DND-41 (cell line): ENCODE measurements at regions not wholly inside any gene's neighbourhood (a gene's known extent, or its start where the extent isn't known, plus 50 kb on each side); places are given as distances from the start of the nearest gene placed in this dataset.

ENCODE experiments used
- ATAC-seq: fragments of 200-7000 bp; cut with Tn5 transposase; 3 replicates; pipeline ENCODE4 v1.9.1; 2021; ENCODE audit warnings: low read depth; ENCODE audit not compliant: insufficient read depth
- DNase-seq: peaks from one replicate; pipeline ENCODE4 v3.0.0-alpha.2; 2020
- H2AFZ ChIP-seq: 2 replicates; pipeline ENCODE4 v1.6.0; 2012; ENCODE audit warnings: low read depth, low read length
- H3K27ac ChIP-seq: 2 replicates; pipeline ENCODE4 v1.5.1; 2012; ENCODE audit warnings: low read length, inconsistent platforms
- H3K27me3 ChIP-seq: fragments of 200-600 bp; sonication (generic); 2 replicates; pipeline ENCODE4 v1.6.0; 2012; ENCODE audit warnings: low read length, mild to moderate bottlenecking, inconsistent platforms; ENCODE audit not compliant: insufficient read depth, poor library complexity
- H3K36me3 ChIP-seq: 2 replicates; pipeline ENCODE4 v1.5.1; 2012; ENCODE audit warnings: low read length, inconsistent platforms; ENCODE audit not compliant: insufficient read depth
- H3K4me1 ChIP-seq: 2 replicates; pipeline ENCODE4 v1.5.1; 2012; ENCODE audit warnings: mild to moderate bottlenecking, low read length; ENCODE audit not compliant: insufficient read depth
- H3K4me2 ChIP-seq: 2 replicates; pipeline ENCODE4 v1.6.0; 2012; ENCODE audit warnings: mild to moderate bottlenecking, moderate library complexity, low read length, inconsistent platforms; ENCODE audit not compliant: insufficient read depth
- H3K4me3 ChIP-seq, 2 experiments: fragments of 200-600 bp in 1 of 2; shearing (Covaris generic) in 1 of 2; 2 replicates each; pipeline ENCODE4 v1.5.1; 2012 to 2016; ENCODE audit warnings: inconsistent platforms in 2 of 2, low read length in 2 of 2, mild to moderate bottlenecking in 2 of 2, low read depth in 1 of 2, moderate library complexity in 1 of 2
- H3K79me2 ChIP-seq: 2 replicates; pipeline ENCODE4 v1.6.0; 2012; ENCODE audit warnings: low read length, inconsistent platforms; ENCODE audit not compliant: insufficient read depth
- H3K9ac ChIP-seq: 2 replicates; pipeline ENCODE4 v1.6.0; 2012; ENCODE audit warnings: low read depth, mild to moderate bottlenecking, inconsistent platforms, low read length, moderate library complexity
- H3K9me3 ChIP-seq: 2 replicates; pipeline ENCODE4 v1.5.1; 2012; ENCODE audit warnings: low read length, moderate library complexity, mild to moderate bottlenecking, inconsistent platforms; ENCODE audit not compliant: insufficient read depth, severe bottlenecking
- H4K20me1 ChIP-seq: 2 replicates; pipeline ENCODE4 v1.6.0; 2012; ENCODE audit warnings: low read length; ENCODE audit not compliant: insufficient read depth
- EZH2 ChIP-seq: IDR thresholded peaks from 3 replicates; pipeline ENCODE4 v1.6.1; 2012; ENCODE audit warnings: borderline replicate concordance, low read depth, mild to moderate bottlenecking, moderate library complexity, low read length, inconsistent platforms; ENCODE audit not compliant: severe bottlenecking
- TF ChIP-seq, protein P1 (sequence below): IDR thresholded peaks from 2 replicates; pipeline ENCODE4 v1.5.1; 2012; ENCODE audit warnings: borderline replicate concordance, low read length, moderate library complexity, mild to moderate bottlenecking; ENCODE audit not compliant: poor library complexity, severe bottlenecking; ENCODE audit errors: extremely low read depth

DNA sequence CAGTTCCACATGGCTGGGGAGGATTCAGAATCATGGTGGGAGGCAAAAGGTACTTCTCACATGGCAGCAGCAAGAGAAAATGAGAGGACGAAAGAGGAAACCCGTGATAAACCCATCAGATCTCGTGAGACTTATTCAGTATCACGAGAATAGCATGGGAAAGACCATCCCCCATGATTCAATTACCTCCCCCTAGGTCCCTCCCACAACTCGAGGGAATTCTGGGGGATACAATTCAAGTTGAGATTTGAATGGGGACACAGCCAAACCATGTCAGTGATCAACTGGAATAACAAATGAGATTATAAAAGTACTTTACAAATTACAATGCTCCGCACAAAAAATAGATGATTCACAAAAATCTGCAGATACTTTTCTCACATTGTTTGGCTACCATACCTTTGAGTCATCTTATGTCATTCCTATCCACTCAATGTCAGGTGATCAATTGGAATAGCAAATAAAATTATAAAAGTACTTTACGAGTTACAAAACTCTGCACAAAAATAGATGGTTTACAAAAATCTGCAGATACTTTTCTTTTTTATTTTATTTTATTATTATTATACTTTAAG lies 338.9 kb downstream of the C12orf50 start:
- Histone ChIP-seq H3K9ac (no peak overlapping the region), H2AFZ (no peak overlapping the region), H4K20me1 (no peaks in the 10 kb centered on the region), H3K27ac (no peak overlapping the region), H3K4me3 (no peak overlapping the region), H3K79me2 (no peaks in the 10 kb centered on the region), H3K36me3 (no peaks in the 10 kb centered on the region), H3K4me2 (no peak overlapping the region), H3K4me1 (no peaks in the 10 kb centered on the region), H3K9me3 (no peaks in the 10 kb centered on the region), H3K27me3 (no peaks in the 10 kb centered on the region)
- no peak for DNase-seq
- TF ChIP-seq, protein P1, sequence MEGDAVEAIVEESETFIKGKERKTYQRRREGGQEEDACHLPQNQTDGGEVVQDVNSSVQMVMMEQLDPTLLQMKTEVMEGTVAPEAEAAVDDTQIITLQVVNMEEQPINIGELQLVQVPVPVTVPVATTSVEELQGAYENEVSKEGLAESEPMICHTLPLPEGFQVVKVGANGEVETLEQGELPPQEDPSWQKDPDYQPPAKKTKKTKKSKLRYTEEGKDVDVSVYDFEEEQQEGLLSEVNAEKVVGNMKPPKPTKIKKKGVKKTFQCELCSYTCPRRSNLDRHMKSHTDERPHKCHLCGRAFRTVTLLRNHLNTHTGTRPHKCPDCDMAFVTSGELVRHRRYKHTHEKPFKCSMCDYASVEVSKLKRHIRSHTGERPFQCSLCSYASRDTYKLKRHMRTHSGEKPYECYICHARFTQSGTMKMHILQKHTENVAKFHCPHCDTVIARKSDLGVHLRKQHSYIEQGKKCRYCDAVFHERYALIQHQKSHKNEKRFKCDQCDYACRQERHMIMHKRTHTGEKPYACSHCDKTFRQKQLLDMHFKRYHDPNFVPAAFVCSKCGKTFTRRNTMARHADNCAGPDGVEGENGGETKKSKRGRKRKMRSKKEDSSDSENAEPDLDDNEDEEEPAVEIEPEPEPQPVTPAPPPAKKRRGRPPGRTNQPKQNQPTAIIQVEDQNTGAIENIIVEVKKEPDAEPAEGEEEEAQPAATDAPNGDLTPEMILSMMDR = no peak
- no peak for TF ChIP-seq EZH2
- no peak for ATAC-seq

DNA sequence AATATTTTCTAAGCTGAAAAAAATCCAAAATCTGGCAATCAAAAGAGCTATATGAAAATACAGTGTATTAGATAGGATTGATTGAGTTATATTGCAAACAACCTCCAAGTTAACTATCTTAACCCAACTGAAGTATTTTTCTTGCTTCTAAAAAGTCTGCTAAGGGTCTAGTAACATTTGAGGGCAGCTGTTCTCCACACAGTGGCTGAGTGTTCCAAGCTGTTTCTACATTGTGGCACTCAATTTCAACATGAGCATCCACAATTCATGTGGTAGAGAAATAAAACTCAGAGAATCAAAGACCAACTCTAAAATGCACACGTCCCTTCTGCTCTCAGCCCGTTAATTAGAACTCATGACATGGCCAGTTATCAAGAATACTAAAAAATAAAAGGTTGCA lies 340.0 kb downstream of the C12orf50 start:
- H3K36me3 ChIP-seq = no peaks in the 10 kb centered on the region
- H4K20me1 ChIP-seq = no peaks in the 10 kb centered on the region
- no peaks in the 10 kb centered on the region for H3K9me3 ChIP-seq
- no peak overlapping the region for H3K4me2 ChIP-seq
- no peaks in the 10 kb centered on the region for H3K27me3 ChIP-seq
- no peak for ATAC-seq
- no peaks in the 10 kb centered on the region for H3K79me2 ChIP-seq
- H3K27ac ChIP-seq = no peak overlapping the region
- no peak overlapping the region for H3K9ac ChIP-seq
- no peak overlapping the region for H3K4me3 ChIP-seq
- no peak for TF ChIP-seq EZH2
- TF ChIP-seq, protein P1 = no peak
- no peaks in the 10 kb centered on the region for H3K4me1 ChIP-seq
- H2AFZ ChIP-seq = no peak overlapping the region
- DNase-seq = no peak

DNA sequence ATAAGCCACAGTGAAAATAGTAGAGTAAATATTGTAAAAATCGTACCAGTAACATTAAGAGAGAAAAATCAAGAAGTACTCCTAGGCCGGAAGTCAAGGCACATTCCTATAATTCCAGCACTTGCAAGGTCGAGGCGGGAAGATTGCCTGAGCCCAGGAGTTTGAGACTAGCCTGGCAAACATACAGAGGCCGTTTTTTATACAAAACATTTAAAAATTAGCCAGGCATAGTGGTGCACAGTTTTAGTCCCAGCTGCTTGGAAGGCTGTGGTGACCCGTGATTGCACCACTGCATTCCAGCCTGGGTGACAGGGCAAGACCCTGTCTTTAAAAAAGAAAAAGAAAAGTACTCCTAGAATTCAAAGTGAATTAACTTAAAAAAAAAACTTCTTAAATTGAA lies 341.8 kb downstream of the C12orf50 start:
- no peaks in the 10 kb centered on the region for H3K9me3 ChIP-seq
- TF ChIP-seq, protein P1 = no peak
- TF ChIP-seq EZH2 = no peak
- no peak overlapping the region for H3K27ac ChIP-seq
- H3K9ac ChIP-seq = no peak overlapping the region
- no peak overlapping the region for H2AFZ ChIP-seq
- DNase-seq (no peak), ATAC-seq (no peak)
- no peaks in the 10 kb centered on the region for H3K4me1 ChIP-seq
- H3K36me3 ChIP-seq = no peaks in the 10 kb centered on the region
- no peak overlapping the region for H3K4me3 ChIP-seq
- no peaks in the 10 kb centered on the region for H3K79me2 ChIP-seq
- no peak overlapping the region for H3K4me2 ChIP-seq
- H3K27me3 ChIP-seq = no peaks in the 10 kb centered on the region
- no peaks in the 10 kb centered on the region for H4K20me1 ChIP-seq

- Histone ChIP-seq H3K9ac (no peak overlapping the region), H2AFZ (no peak overlapping the region), H3K36me3 (no peaks in the 10 kb centered on the region), H3K4me3 (no peak overlapping the region), H4K20me1 (no peaks in the 10 kb centered on the region), H3K79me2 (no peaks in the 10 kb centered on the region), H3K27me3 (no peaks in the 10 kb centered on the region), H3K9me3 (no peaks in the 10 kb centered on the region), H3K4me1 (no peaks in the 10 kb centered on the region), H3K4me2 (no peak overlapping the region), H3K27ac (no peak overlapping the region)
- DNase-seq (no peak), ATAC-seq (no peak)
- no peak for TF ChIP-seq EZH2
- TF ChIP-seq, protein P1 = no peak
These were observed 343.5 kb downstream of the C12orf50 start for GRCh38 chr12:87685696-87686095.
